ENCODE measurements at regions not wholly inside any gene's neighbourhood (a gene's known extent, or its start where the extent isn't known, plus 50 kb on each side); places are given as distances from the start of the nearest gene placed in this dataset.

DNA sequence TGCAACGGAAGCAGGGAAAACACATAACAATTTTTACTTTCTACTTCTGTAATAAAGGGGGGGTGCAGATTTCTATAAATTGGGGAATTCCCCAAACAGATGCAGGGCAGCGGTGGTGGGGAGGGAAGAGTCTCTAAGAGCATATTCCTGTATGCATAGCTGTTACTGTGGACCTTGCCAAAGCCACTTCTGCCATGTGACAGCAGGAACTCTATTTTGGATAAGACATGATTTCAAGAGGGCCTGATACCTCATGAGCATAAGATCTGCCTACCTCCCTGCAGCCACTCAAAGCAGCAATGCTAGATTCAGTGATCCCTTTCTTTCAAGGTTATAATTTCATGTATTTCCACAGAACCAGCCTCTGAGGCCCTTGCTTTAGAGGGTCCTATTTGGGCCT, 86.2 kb upstream of the CNKSR3 start:
- in situ Hi-C loops (cut with MboI): no loop called here
- 65 to 79% methylated on average over 2 of the region's 2 CpGs for WGBS, 2 experiments (ENCODE audit: low coverage in 1 of 2, low lambda C conversion rate in 2 of 2, missing lambda C conversion rate in 2 of 2)

DNA sequence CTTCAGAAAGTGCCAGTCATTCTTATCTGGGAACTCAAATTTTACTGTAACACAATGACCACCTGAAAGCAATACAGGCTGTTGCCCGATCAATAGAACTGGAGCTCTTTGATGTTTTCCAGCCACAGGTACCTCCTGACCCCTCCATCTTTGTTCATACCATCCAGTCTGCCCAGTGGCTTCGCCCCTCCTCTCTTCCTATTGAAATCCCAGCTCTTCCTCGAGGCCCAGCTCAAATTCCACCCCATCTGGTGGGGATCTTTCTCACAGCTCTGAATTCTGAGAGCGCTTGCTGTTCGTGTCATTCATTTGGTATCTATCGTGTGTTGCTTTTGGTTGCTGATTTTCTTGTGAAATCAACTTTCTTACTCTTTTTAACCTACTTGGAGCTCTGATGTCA, 87.9 kb upstream of the CNKSR3 start:
- Histone ChIP-seq H3K27ac (no peak overlapping the region), H3K36me3 (ENCODE audit: low read depth) (no peaks in the 10 kb centered on the region), H3K4me3 (no peak overlapping the region), H3K4me1 (ENCODE audit: insufficient read depth) (no peaks in the 10 kb centered on the region), H3K9me3 (ENCODE audit: low read depth) (no peaks in the 10 kb centered on the region), H4K20me1 (ENCODE audit: insufficient read depth) (no peaks in the 10 kb centered on the region), H3K9ac (no peak overlapping the region), H2AFZ (no peak overlapping the region), H3K27me3 (replicated peaks; ENCODE audit: insufficient read depth) (no peaks in the 10 kb centered on the region), H3F3A (ENCODE audit: insufficient read depth) (no peaks in the 10 kb centered on the region), H3K9me2 (ENCODE audit: insufficient read depth) (no peaks in the 10 kb centered on the region), H3K79me2 (ENCODE audit: insufficient read depth) (no peaks in the 10 kb centered on the region), H3K4me2 (ENCODE audit: unreplicated experiment) (no peak overlapping the region)
- no peak for TF ChIP-seq EZH2 (IDR thresholded peaks at IDR 0.05; ENCODE audit: insufficient read depth, poor library complexity, severe bottlenecking)
- TF ChIP-seq EZH2phosphoT487 (IDR thresholded peaks at IDR 0.05; ENCODE audit: insufficient read depth, low read depth): no peak
- 67 to 76% methylated on average over 6 of the region's 6 CpGs for WGBS, 2 experiments (ENCODE audit: low coverage in 1 of 2, low lambda C conversion rate in 2 of 2, missing lambda C conversion rate in 2 of 2)
- DNase-seq: no peak
- in situ Hi-C loops (cut with MboI): no loop called here

More for the DNA sequence above, 86.2 kb upstream of the CNKSR3 start:
- Histone ChIP-seq H3K9ac (no peak overlapping the region), H3K9me3 (ENCODE audit: low read depth) (no peaks in the 10 kb centered on the region), H3K79me2 (ENCODE audit: insufficient read depth) (no peaks in the 10 kb centered on the region), H3K27ac (no peak overlapping the region), H2AFZ (no peak overlapping the region), H3K27me3 (replicated peaks; ENCODE audit: insufficient read depth) (no peaks in the 10 kb centered on the region), H3K36me3 (ENCODE audit: low read depth) (no peaks in the 10 kb centered on the region), H3K4me2 (ENCODE audit: unreplicated experiment) (no peak overlapping the region), H3F3A (ENCODE audit: insufficient read depth) (no peaks in the 10 kb centered on the region), H3K4me1 (ENCODE audit: insufficient read depth) (no peaks in the 10 kb centered on the region), H3K4me3 (no peak overlapping the region), H4K20me1 (ENCODE audit: insufficient read depth) (no peaks in the 10 kb centered on the region), H3K9me2 (ENCODE audit: insufficient read depth) (no peaks in the 10 kb centered on the region)
- DNase-seq: no peak
- no peak for TF ChIP-seq EZH2 (IDR thresholded peaks at IDR 0.05; ENCODE audit: insufficient read depth, poor library complexity, severe bottlenecking)
- no peak for TF ChIP-seq EZH2phosphoT487 (IDR thresholded peaks at IDR 0.05; ENCODE audit: insufficient read depth, low read depth)

- no peak overlapping the region for H3K4me2 ChIP-seq (ENCODE audit: unreplicated experiment)
- no peak overlapping the region for H3K27ac ChIP-seq
- H3K9ac ChIP-seq: no peak overlapping the region
- H3K9me2 ChIP-seq (ENCODE audit: insufficient read depth): no peaks in the 10 kb centered on the region
- no peaks in the 10 kb centered on the region for H3K36me3 ChIP-seq (ENCODE audit: low read depth)
- H3K27me3 ChIP-seq (replicated peaks; ENCODE audit: insufficient read depth): 0 out of 2 replicates have a peak, but pooled peaks cover 7% of the 10 kb centered on the region
- no peaks in the 10 kb centered on the region for H4K20me1 ChIP-seq (ENCODE audit: insufficient read depth)
- H2AFZ ChIP-seq: no peak overlapping the region
- H3K4me1 ChIP-seq (ENCODE audit: insufficient read depth): no peaks in the 10 kb centered on the region
- no peaks in the 10 kb centered on the region for H3K79me2 ChIP-seq (ENCODE audit: insufficient read depth)
- in situ Hi-C loops (cut with MboI): no loop called here
- no peak for DNase-seq
- WGBS, 2 experiments (ENCODE audit: low coverage in 1 of 2, low lambda C conversion rate in 2 of 2, missing lambda C conversion rate in 2 of 2): 71 to 73% methylated on average over 5 of the region's 5 CpGs
- no peaks in the 10 kb centered on the region for H3K9me3 ChIP-seq (ENCODE audit: low read depth)
- no peaks in the 10 kb centered on the region for H3F3A ChIP-seq (ENCODE audit: insufficient read depth)
- no peak overlapping the region for H3K4me3 ChIP-seq
- no peak for TF ChIP-seq EZH2phosphoT487 (IDR thresholded peaks at IDR 0.05; ENCODE audit: insufficient read depth, low read depth)
- TF ChIP-seq EZH2 (IDR thresholded peaks at IDR 0.05; ENCODE audit: insufficient read depth, poor library complexity, severe bottlenecking): no peak
These were observed 91.8 kb upstream of the CNKSR3 start for GRCh38 chr6:154602296-154602695.

DNA sequence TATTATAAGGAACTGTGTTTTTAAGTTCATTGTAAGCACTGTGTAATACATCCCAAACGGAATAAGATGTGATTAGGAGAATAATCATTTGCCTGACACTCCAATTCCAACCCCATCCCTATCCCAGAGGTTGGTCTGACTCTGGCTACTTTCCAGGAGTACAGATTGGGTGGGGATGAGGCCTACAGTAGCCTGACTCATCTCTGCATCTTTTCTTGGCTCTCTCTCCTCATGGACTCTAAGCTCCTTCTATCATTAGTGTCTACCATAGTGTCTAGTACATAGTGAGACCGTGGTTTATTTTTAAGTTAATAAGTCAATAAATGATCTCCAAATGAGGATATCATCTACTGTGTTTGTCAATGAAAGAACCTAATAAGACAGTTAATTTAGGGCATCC, 92.2 kb upstream of the CNKSR3 start:
- Histone ChIP-seq H3K27ac (no peak overlapping the region), H3K4me1 (ENCODE audit: insufficient read depth) (no peaks in the 10 kb centered on the region), H3K9ac (no peak overlapping the region), H3K9me2 (ENCODE audit: insufficient read depth) (no peaks in the 10 kb centered on the region), H4K20me1 (ENCODE audit: insufficient read depth) (no peaks in the 10 kb centered on the region), H3K27me3 (replicated peaks; ENCODE audit: insufficient read depth) (0 out of 2 replicates have a peak, but pooled peaks cover 7% of the 10 kb centered on the region), H3K36me3 (ENCODE audit: low read depth) (no peaks in the 10 kb centered on the region), H2AFZ (no peak overlapping the region), H3K79me2 (ENCODE audit: insufficient read depth) (no peaks in the 10 kb centered on the region), H3K9me3 (ENCODE audit: low read depth) (no peaks in the 10 kb centered on the region), H3K4me2 (ENCODE audit: unreplicated experiment) (no peak overlapping the region), H3F3A (ENCODE audit: insufficient read depth) (no peaks in the 10 kb centered on the region), H3K4me3 (no peak overlapping the region)
- WGBS, 2 experiments (ENCODE audit: low coverage in 1 of 2, low lambda C conversion rate in 2 of 2, missing lambda C conversion rate in 2 of 2): 70 to 79% methylated on average over 2 of the region's 2 CpGs
- DNase-seq: no peak
- no peak for TF ChIP-seq EZH2 (IDR thresholded peaks at IDR 0.05; ENCODE audit: insufficient read depth, poor library complexity, severe bottlenecking)
- no peak for TF ChIP-seq EZH2phosphoT487 (IDR thresholded peaks at IDR 0.05; ENCODE audit: insufficient read depth, low read depth)
- in situ Hi-C loops (cut with MboI): no loop called here

DNA sequence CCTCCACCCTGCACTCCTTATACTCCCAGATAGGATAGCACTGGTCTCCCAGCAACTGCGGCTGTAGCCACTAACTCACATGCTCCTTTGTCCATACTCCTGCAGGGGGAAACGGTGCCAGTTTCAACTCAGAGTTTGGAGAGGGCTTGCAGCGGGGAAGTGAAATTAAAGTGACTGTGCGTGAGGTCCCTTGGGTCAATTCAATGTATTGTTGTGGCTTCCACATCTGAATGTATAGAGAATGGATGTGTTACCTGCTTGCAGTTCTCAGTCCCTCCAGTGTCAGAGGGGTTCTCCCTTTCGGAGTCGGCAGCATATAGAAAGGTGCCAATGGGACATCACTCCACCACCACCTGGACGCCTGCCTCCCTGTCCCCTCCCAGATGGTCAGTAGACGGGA, 93.6 kb upstream of the CNKSR3 start:
- H3K4me1 ChIP-seq (ENCODE audit: insufficient read depth): no peaks in the 10 kb centered on the region
- H4K20me1 ChIP-seq (ENCODE audit: insufficient read depth): no peaks in the 10 kb centered on the region
- no peaks in the 10 kb centered on the region for H3K36me3 ChIP-seq (ENCODE audit: low read depth)
- H3K9me2 ChIP-seq (ENCODE audit: insufficient read depth): no peaks in the 10 kb centered on the region
- H3K9me3 ChIP-seq (ENCODE audit: low read depth): no peaks in the 10 kb centered on the region
- no peaks in the 10 kb centered on the region for H3F3A ChIP-seq (ENCODE audit: insufficient read depth)
- in situ Hi-C loops (cut with MboI): no loop called here
- no peak for TF ChIP-seq EZH2 (IDR thresholded peaks at IDR 0.05; ENCODE audit: insufficient read depth, poor library complexity, severe bottlenecking)
- TF ChIP-seq EZH2phosphoT487 (IDR thresholded peaks at IDR 0.05; ENCODE audit: insufficient read depth, low read depth): no peak
- H2AFZ ChIP-seq: no peak overlapping the region
- no peak for DNase-seq
- no peak overlapping the region for H3K4me2 ChIP-seq (ENCODE audit: unreplicated experiment)
- no peak overlapping the region for H3K9ac ChIP-seq
- no peaks in the 10 kb centered on the region for H3K79me2 ChIP-seq (ENCODE audit: insufficient read depth)
- 84 to 87% methylated on average over 8 of the region's 8 CpGs for WGBS, 2 experiments (ENCODE audit: low coverage in 1 of 2, low lambda C conversion rate in 2 of 2, missing lambda C conversion rate in 2 of 2)
- H3K27me3 ChIP-seq (replicated peaks; ENCODE audit: insufficient read depth): 0 out of 2 replicates have a peak, but pooled peaks cover 7% of the 10 kb centered on the region
- no peak overlapping the region for H3K27ac ChIP-seq
- no peak overlapping the region for H3K4me3 ChIP-seq

Data from GM23248 (cell line).